Liver (tissue), 8 donors: ENCODE measurements at regions not wholly inside any gene's neighbourhood (a gene's known extent, or its start where the extent isn't known, plus 50 kb on each side); places are given as distances from the start of the nearest gene placed in this dataset.

Source experiments
- DNase-seq: peaks from one replicate; pipeline ENCODE4 v3.0.0-alpha.2; 2017; ENCODE audit warnings: low spot score
- H3K27ac ChIP-seq, 2 donors: one replicate each; pipeline ENCODE4 v1.7.0; 2013; ENCODE audit warnings: inconsistent platforms in 2 of 2, low read length in 2 of 2, control low read depth in 1 of 2, low read depth in 1 of 2, mild to moderate bottlenecking in 1 of 2
- H3K27me3 ChIP-seq, 4 donors: one replicate each; pipeline versions ENCODE4 v1.6.1 to v1.7.0; 2013; ENCODE audit warnings: low read length in 3 of 4, inconsistent platforms in 1 of 4, mild to moderate bottlenecking in 1 of 4, moderate library complexity in 1 of 4; ENCODE audit not compliant: control insufficient read depth in 4 of 4, insufficient read depth in 4 of 4
- H3K36me3 ChIP-seq, 4 donors: one replicate each; pipeline versions ENCODE4 v1.6.1 to v1.7.0; 2013; ENCODE audit warnings: low read length in 3 of 4, mild to moderate bottlenecking in 3 of 4, low read depth in 1 of 4, moderate library complexity in 1 of 4; ENCODE audit not compliant: control insufficient read depth in 4 of 4, insufficient read depth in 3 of 4
- H3K4me1 ChIP-seq, 4 donors: one replicate each; pipeline versions ENCODE4 v1.6.1 to v1.7.0; 2013; ENCODE audit warnings: low read length in 3 of 4, mild to moderate bottlenecking in 3 of 4, moderate library complexity in 1 of 4; ENCODE audit not compliant: control insufficient read depth in 4 of 4, insufficient read depth in 4 of 4
- H3K4me3 ChIP-seq, 3 donors: one replicate each; pipeline versions ENCODE4 v1.6.1 to v1.7.0; 2013; ENCODE audit warnings: low read length in 3 of 3, control low read depth in 1 of 3, low read depth in 1 of 3, mild to moderate bottlenecking in 1 of 3
- H3K9ac ChIP-seq, 2 donors: one replicate each; pipeline ENCODE4 v1.7.0; 2013; ENCODE audit warnings: low read length in 2 of 2, mild to moderate bottlenecking in 2 of 2, moderate library complexity in 2 of 2, control low read depth in 1 of 2, low read depth in 1 of 2
- H3K9me3 ChIP-seq, 4 donors: one replicate each; pipeline versions ENCODE4 v1.6.1 to v1.7.0; 2013; ENCODE audit warnings: low read length in 3 of 4; ENCODE audit not compliant: control insufficient read depth in 4 of 4
- ATF3 ChIP-seq: IDR thresholded peaks from 2 replicates; pipeline ENCODE4 v1.6.1; 2016; ENCODE audit warnings: antibody characterized with exemption
- CTCF ChIP-seq: fragments of 150-350 bp; IDR thresholded peaks from 2 replicates; pipeline ENCODE4 v1.5.1; 2017; ENCODE audit warnings: improper control_type of control experiment, low read depth, low read length; ENCODE audit not compliant: missing input control
- EGR1 ChIP-seq, 2 donors: IDR thresholded peaks; 2 replicates each; pipeline ENCODE4 v1.6.1; 2016 to 2018; ENCODE audit warnings: antibody characterized with exemption in 2 of 2, low read depth in 2 of 2
- FOXA1 ChIP-seq: IDR thresholded peaks from 2 replicates; pipeline ENCODE4 v1.6.1; 2016; ENCODE audit warnings: antibody characterized with exemption
- GABPA ChIP-seq, 2 donors: IDR thresholded peaks in 1 of 2; conservative IDR thresholded peaks in 1 of 2; 2 replicates each; pipeline ENCODE4 v1.6.1; 2016; ENCODE audit warnings: antibody characterized with exemption in 2 of 2, mild to moderate bottlenecking in 1 of 2, moderate library complexity in 1 of 2
- HNF4A ChIP-seq, 2 donors: conservative IDR thresholded peaks; 2 replicates each; pipeline ENCODE4 v1.6.1; 2016; ENCODE audit warnings: antibody characterized with exemption in 2 of 2, mild to moderate bottlenecking in 2 of 2
- HNF4G ChIP-seq: IDR thresholded peaks from 2 replicates; pipeline ENCODE4 v1.6.1; 2016; ENCODE audit warnings: antibody characterized with exemption
- JUND ChIP-seq, 2 donors: IDR thresholded peaks; 2 replicates each; pipeline ENCODE4 v1.6.1; 2016; ENCODE audit warnings: antibody characterized with exemption in 2 of 2
- MAX ChIP-seq: IDR thresholded peaks from 2 replicates; pipeline ENCODE4 v1.6.1; 2016; ENCODE audit warnings: antibody characterized with exemption
- NR2F2 ChIP-seq: IDR thresholded peaks from 2 replicates; pipeline ENCODE4 v1.6.1; 2016; ENCODE audit warnings: antibody characterized with exemption
- RAD21 ChIP-seq, 2 donors: IDR thresholded peaks; 2 replicates each; pipeline ENCODE4 v1.6.1; 2016; ENCODE audit warnings: antibody characterized with exemption in 2 of 2, mild to moderate bottlenecking in 2 of 2
- REST ChIP-seq: IDR thresholded peaks from 2 replicates; pipeline ENCODE4 v1.6.1; 2016; ENCODE audit warnings: antibody characterized with exemption, mild to moderate bottlenecking
- RXRA ChIP-seq, 2 donors: IDR thresholded peaks; 2 replicates each; pipeline ENCODE4 v1.6.1; 2017 to 2018; ENCODE audit warnings: antibody characterized with exemption in 2 of 2, mild to moderate bottlenecking in 1 of 2
- SP1 ChIP-seq: IDR thresholded peaks from 2 replicates; pipeline ENCODE4 v1.6.1; 2018; ENCODE audit warnings: antibody characterized with exemption, mild to moderate bottlenecking
- TAF1 ChIP-seq: conservative IDR thresholded peaks from 2 replicates; pipeline ENCODE4 v1.6.1; 2016; ENCODE audit warnings: antibody characterized with exemption, mild to moderate bottlenecking
- YY1 ChIP-seq: IDR thresholded peaks from 2 replicates; pipeline ENCODE4 v1.6.1; 2016; ENCODE audit warnings: antibody characterized with exemption, mild to moderate bottlenecking
- WGBS: extraction: QIAGEN DNeasy Blood & Tissue Kit; methylation state at CpG from one replicate; pipeline ENCODE4 v1.1.7; 2013; 5-methylcytosine and 5-hydroxymethylcytosine counted together
- donor health status: healthy.
- donor health status: healthy.
- donor health status: healthy.
- donor health status: healthy.
- donor health status: healthy.

GRCh38 chr10:111990734-111991133, 192.8 kb downstream of the GPAM start:
- 79% methylated on average over 3 of the region's 3 CpGs for WGBS
- no peaks in the 10 kb centered on the region for H3K4me1 ChIP-seq
- no peak overlapping the region for H3K9ac ChIP-seq
- H3K9me3 ChIP-seq = peaks cover 0 to 7% (median under 1%) of the 10 kb centered on the region in 4 donors
- H3K4me3 ChIP-seq = no peak overlapping the region
- DNase-seq = no peak
- H3K27ac ChIP-seq = no peak overlapping the region
- no peaks in the 10 kb centered on the region for H3K27me3 ChIP-seq
- no peaks in the 10 kb centered on the region for H3K36me3 ChIP-seq
- TF ChIP-seq RAD21 (IDR thresholded peaks at IDR 0.05) (peak; percentile 11 to 22), RXRA (IDR thresholded peaks at IDR 0.05) (no peak), HNF4A (conservative IDR thresholded peaks at IDR 0.05) (no peak), EGR1 (IDR thresholded peaks at IDR 0.05; ENCODE audit: low read depth in 2 of 2) (no peak), CTCF (peak; percentile 8), FOXA1 (no peak), HNF4G (no peak), NR2F2 (no peak), GABPA (IDR thresholded peaks at IDR 0.05 in 1 of 2, conservative IDR thresholded peaks at IDR 0.05 in 1 of 2) (no peak), JUND (IDR thresholded peaks at IDR 0.05) (no peak), TAF1 (no peak), MAX (no peak)

- H3K27ac ChIP-seq = no peak overlapping the region
- H3K9ac ChIP-seq = no peak overlapping the region
- WGBS = 96% methylated on average over 1 of the region's 1 CpG
- no peaks in the 10 kb centered on the region for H3K36me3 ChIP-seq
- no peaks in the 10 kb centered on the region for H3K4me1 ChIP-seq
- DNase-seq = no peak
- H3K27me3 ChIP-seq = no peaks in the 10 kb centered on the region
- no peak overlapping the region for H3K4me3 ChIP-seq
- TF ChIP-seq GABPA (IDR thresholded peaks at IDR 0.05 in 1 of 2, conservative IDR thresholded peaks at IDR 0.05 in 1 of 2) (no peak), CTCF (no peak), TAF1 (no peak)
- peaks cover 0 to 9% (median under 1%) of the 10 kb centered on the region in 4 donors for H3K9me3 ChIP-seq
These were observed 190.2 kb downstream of the GPAM start for GRCh38 chr10:111993321-111993720.

- no peak overlapping the region for H3K4me3 ChIP-seq
- H3K9me3 ChIP-seq = peaks cover 0 to 9% (median under 1%) of the 10 kb centered on the region in 4 donors
- H3K27ac ChIP-seq = no peak overlapping the region
- H3K9ac ChIP-seq = no peak overlapping the region
- 75% methylated on average over 4 of the region's 4 CpGs for WGBS
- no peak for DNase-seq
- H3K4me1 ChIP-seq = no peaks in the 10 kb centered on the region
- no peaks in the 10 kb centered on the region for H3K27me3 ChIP-seq
- no peaks in the 10 kb centered on the region for H3K36me3 ChIP-seq
- TF ChIP-seq ATF3 (no peak), TAF1 (no peak), HNF4G (no peak), SP1 (no peak), REST (no peak), NR2F2 (no peak), YY1 (no peak), JUND (IDR thresholded peaks at IDR 0.05) (no peak), RAD21 (IDR thresholded peaks at IDR 0.05) (no peak), FOXA1 (no peak), CTCF (no peak), EGR1 (IDR thresholded peaks at IDR 0.05; ENCODE audit: low read depth in 2 of 2) (no peak)
These were observed 189.6 kb downstream of the GPAM start for GRCh38 chr10:111993872-111994426.
